ENCODE measurements at regions not wholly inside any gene's neighbourhood (a gene's known extent, or its start where the extent isn't known, plus 50 kb on each side); places are given as distances from the start of the nearest gene placed in this dataset.

DNA sequence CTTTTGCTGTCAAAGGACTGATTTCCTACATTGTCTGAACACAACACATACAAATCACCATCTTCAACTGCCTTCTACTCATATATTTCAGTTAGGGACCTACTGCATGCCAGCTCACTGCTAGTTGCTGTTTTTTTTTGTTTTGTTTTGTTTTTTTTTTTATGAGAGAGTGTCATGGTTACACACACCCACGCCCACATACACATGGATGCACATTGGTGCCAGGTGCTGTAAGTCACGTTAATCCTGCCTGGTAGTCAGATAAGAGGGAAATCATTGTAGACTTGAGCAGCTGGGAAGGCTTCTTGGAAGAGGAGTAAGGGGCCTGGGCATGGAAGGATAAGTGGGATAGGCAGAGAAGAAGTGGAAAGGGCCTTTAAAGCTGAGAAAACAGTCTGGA is 209.9 kb downstream of the TDRD15 start:
- Histone ChIP-seq H3K36me3 (ENCODE audit: control insufficient read depth, insufficient read depth, low read length) (no peaks in the 10 kb centered on the region), H2AFZ (replicated peaks; ENCODE audit: low read length, poor library complexity) (no peak overlapping the region), H3K4me2 (ENCODE audit: low read depth, low read length) (no peak overlapping the region), H2BK5ac (ENCODE audit: low read depth, low read length, poor library complexity, severe bottlenecking) (no peak overlapping the region), H3K9me1 (ENCODE audit: insufficient read depth, low read length) (no peaks in the 10 kb centered on the region), H3K4me3 (ENCODE audit: insufficient read depth, low read depth, low read length) (no peak overlapping the region), H3K23ac (ENCODE audit: low read depth, low read length) (no peak overlapping the region), H2BK20ac (ENCODE audit: low read depth, low read length) (no peak overlapping the region), H4K20me1 (ENCODE audit: insufficient read depth, low read length) (no peaks in the 10 kb centered on the region), H3K79me1 (ENCODE audit: low read depth in 1 of 2, low read length in 2 of 2) (no peaks in the 10 kb centered on the region), H2BK120ac (ENCODE audit: low read depth, low read length) (no peak overlapping the region), H3K9me3 (ENCODE audit: control insufficient read depth, insufficient read depth, low read length) (no peaks in the 10 kb centered on the region), H3K9ac (ENCODE audit: low read depth, low read length) (no peak overlapping the region), H3K56ac (ENCODE audit: extremely low read depth, insufficient read depth, low read length) (no peak overlapping the region), H3K14ac (replicated peaks; ENCODE audit: low read depth, low read length) (no peak overlapping the region), H4K8ac (ENCODE audit: low read depth in 2 of 2, low read length in 2 of 2) (no peak overlapping the region), H3K4me1 (ENCODE audit: control insufficient read depth, insufficient read depth, low read length) (no peaks in the 10 kb centered on the region), H3K27ac (ENCODE audit: insufficient read depth, low read length) (no peak overlapping the region), H2AK9ac (replicated peaks; ENCODE audit: low read depth, low read length, poor library complexity) (no peak overlapping the region), H3K4ac (ENCODE audit: low read depth, low read length) (no peak overlapping the region), H4K5ac (ENCODE audit: low read depth, low read length) (no peak overlapping the region), H2BK15ac (ENCODE audit: low read depth, low read length) (no peak overlapping the region), H2AK5ac (ENCODE audit: low read depth, low read length) (no peak overlapping the region), H3K27me3 (ENCODE audit: control insufficient read depth, insufficient read depth, low read length) (no peaks in the 10 kb centered on the region), H4K91ac (ENCODE audit: insufficient read depth, low read depth, low read length) (no peak overlapping the region), H3K18ac (ENCODE audit: low read depth, low read length) (no peak overlapping the region)
- BruUV-seq (replicated peaks) = no TSS peak
- no peak for DNase-seq
- CTCF ChIA-PET = no interaction called here
- dilution Hi-C loops (cut with HindIII; ENCODE audit: low sequenced_read_pairs, unreplicated experiment) (no loop called here), intact Hi-C loops (cut with micrococcal nuclease) (no loop called here), in situ Hi-C loops (cut with MboI; ENCODE audit: low sequenced_read_pairs) (no loop called here)
- POLR2A ChIA-PET (ENCODE audit: unreplicated experiment) = no interaction called here
- no peak for ATAC-seq (ENCODE audit: low read depth)
- TF ChIP-seq, protein P1, sequence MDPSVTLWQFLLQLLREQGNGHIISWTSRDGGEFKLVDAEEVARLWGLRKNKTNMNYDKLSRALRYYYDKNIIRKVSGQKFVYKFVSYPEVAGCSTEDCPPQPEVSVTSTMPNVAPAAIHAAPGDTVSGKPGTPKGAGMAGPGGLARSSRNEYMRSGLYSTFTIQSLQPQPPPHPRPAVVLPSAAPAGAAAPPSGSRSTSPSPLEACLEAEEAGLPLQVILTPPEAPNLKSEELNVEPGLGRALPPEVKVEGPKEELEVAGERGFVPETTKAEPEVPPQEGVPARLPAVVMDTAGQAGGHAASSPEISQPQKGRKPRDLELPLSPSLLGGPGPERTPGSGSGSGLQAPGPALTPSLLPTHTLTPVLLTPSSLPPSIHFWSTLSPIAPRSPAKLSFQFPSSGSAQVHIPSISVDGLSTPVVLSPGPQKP (IDR thresholded peaks at IDR 0.05; ENCODE audit: borderline replicate concordance, low read depth, low read length) = no peak
- TF ChIP-seq, protein P2, sequence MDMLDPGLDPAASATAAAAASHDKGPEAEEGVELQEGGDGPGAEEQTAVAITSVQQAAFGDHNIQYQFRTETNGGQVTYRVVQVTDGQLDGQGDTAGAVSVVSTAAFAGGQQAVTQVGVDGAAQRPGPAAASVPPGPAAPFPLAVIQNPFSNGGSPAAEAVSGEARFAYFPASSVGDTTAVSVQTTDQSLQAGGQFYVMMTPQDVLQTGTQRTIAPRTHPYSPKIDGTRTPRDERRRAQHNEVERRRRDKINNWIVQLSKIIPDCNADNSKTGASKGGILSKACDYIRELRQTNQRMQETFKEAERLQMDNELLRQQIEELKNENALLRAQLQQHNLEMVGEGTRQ (IDR thresholded peaks at IDR 0.05; ENCODE audit: low read depth, low read length) = no peak
- no peak for TF ChIP-seq MAFK (IDR thresholded peaks at IDR 0.05; ENCODE audit: low read depth, low read length)
- TF ChIP-seq, protein P3, sequence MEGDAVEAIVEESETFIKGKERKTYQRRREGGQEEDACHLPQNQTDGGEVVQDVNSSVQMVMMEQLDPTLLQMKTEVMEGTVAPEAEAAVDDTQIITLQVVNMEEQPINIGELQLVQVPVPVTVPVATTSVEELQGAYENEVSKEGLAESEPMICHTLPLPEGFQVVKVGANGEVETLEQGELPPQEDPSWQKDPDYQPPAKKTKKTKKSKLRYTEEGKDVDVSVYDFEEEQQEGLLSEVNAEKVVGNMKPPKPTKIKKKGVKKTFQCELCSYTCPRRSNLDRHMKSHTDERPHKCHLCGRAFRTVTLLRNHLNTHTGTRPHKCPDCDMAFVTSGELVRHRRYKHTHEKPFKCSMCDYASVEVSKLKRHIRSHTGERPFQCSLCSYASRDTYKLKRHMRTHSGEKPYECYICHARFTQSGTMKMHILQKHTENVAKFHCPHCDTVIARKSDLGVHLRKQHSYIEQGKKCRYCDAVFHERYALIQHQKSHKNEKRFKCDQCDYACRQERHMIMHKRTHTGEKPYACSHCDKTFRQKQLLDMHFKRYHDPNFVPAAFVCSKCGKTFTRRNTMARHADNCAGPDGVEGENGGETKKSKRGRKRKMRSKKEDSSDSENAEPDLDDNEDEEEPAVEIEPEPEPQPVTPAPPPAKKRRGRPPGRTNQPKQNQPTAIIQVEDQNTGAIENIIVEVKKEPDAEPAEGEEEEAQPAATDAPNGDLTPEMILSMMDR (conservative IDR thresholded peaks at IDR 0.05; ENCODE audit: low read depth, low read length) = no peak
- no CpG with 5 or more reads among the region's 2 CpGs for WGBS, 2 experiments (ENCODE audit: extremely low coverage in 2 of 2, insufficient read length in 1 of 2)

Measured in IMR-90 (cell line).